ENCODE measurements at regions not wholly inside any gene's neighbourhood (a gene's known extent, or its start where the extent isn't known, plus 50 kb on each side); places are given as distances from the start of the nearest gene placed in this dataset.

- H3K36me3 Mint-ChIP-seq = no peaks in the 10 kb centered on the region
- no peak overlapping the region for H3K27ac Mint-ChIP-seq
- peaks cover 13% of the 10 kb centered on the region for H3K4me1 Mint-ChIP-seq
- H3K27me3 Mint-ChIP-seq = peaks cover 1% of the 10 kb centered on the region
- no peaks in the 10 kb centered on the region for H3K9me3 Mint-ChIP-seq
- H3K4me3 Mint-ChIP-seq = no peak overlapping the region
Measured at GRCh38 chr20:57094252-57094891, 172.1 kb downstream of the BMP7 start.

GRCh38 chr20:57094991-57095390 is 171.4 kb downstream of the BMP7 start:
- Mint-ChIP-seq H3K4me1 (peaks cover 13% of the 10 kb centered on the region), H3K36me3 (no peaks in the 10 kb centered on the region), H3K27me3 (peaks cover 1% of the 10 kb centered on the region), H3K4me3 (no peak overlapping the region), H3K27ac (no peak overlapping the region), H3K9me3 (no peaks in the 10 kb centered on the region)

- no peaks in the 10 kb centered on the region for H3K9me3 Mint-ChIP-seq
- no peak overlapping the region for H3K4me3 Mint-ChIP-seq
- no peak overlapping the region for H3K27ac Mint-ChIP-seq
- H3K4me1 Mint-ChIP-seq = peaks cover 13% of the 10 kb centered on the region
- peaks cover 1% of the 10 kb centered on the region for H3K27me3 Mint-ChIP-seq
- no peaks in the 10 kb centered on the region for H3K36me3 Mint-ChIP-seq
Measured at GRCh38 chr20:57095426-57095825, 171.0 kb downstream of the BMP7 start.

- Mint-ChIP-seq H3K27ac (no peak overlapping the region), H3K4me3 (no peak overlapping the region), H3K9me3 (no peaks in the 10 kb centered on the region), H3K36me3 (no peaks in the 10 kb centered on the region), H3K27me3 (peaks cover 1% of the 10 kb centered on the region), H3K4me1 (peaks cover 1% of the 10 kb centered on the region)
Measured at GRCh38 chr20:57097245-57097915, 169.1 kb downstream of the BMP7 start.

GRCh38 chr20:57102160-57102559 is 164.3 kb downstream of the BMP7 start:
- H3K27ac Mint-ChIP-seq = no peak overlapping the region
- H3K9me3 Mint-ChIP-seq = no peaks in the 10 kb centered on the region
- H3K4me1 Mint-ChIP-seq = no peaks in the 10 kb centered on the region
- no peaks in the 10 kb centered on the region for H3K36me3 Mint-ChIP-seq
- H3K27me3 Mint-ChIP-seq = peaks cover 7% of the 10 kb centered on the region
- H3K4me3 Mint-ChIP-seq = no peak overlapping the region

- Mint-ChIP-seq H3K27me3 (peaks cover 7% of the 10 kb centered on the region), H3K27ac (no peak overlapping the region), H3K4me3 (no peak overlapping the region), H3K4me1 (no peaks in the 10 kb centered on the region), H3K9me3 (no peaks in the 10 kb centered on the region), H3K36me3 (no peaks in the 10 kb centered on the region)
Measured at GRCh38 chr20:57102566-57102965, 163.9 kb downstream of the BMP7 start.

GRCh38 chr20:57103146-57103800 is 163.2 kb downstream of the BMP7 start:
- no peak overlapping the region for H3K4me3 Mint-ChIP-seq
- no peaks in the 10 kb centered on the region for H3K4me1 Mint-ChIP-seq
- H3K27ac Mint-ChIP-seq = no peak overlapping the region
- no peaks in the 10 kb centered on the region for H3K36me3 Mint-ChIP-seq
- peaks cover 8% of the 10 kb centered on the region for H3K27me3 Mint-ChIP-seq
- H3K9me3 Mint-ChIP-seq = no peaks in the 10 kb centered on the region

GRCh38 chr20:57104113-57104512 is 162.3 kb downstream of the BMP7 start:
- Mint-ChIP-seq H3K4me1 (no peaks in the 10 kb centered on the region), H3K4me3 (no peak overlapping the region), H3K27me3 (peaks cover 12% of the 10 kb centered on the region), H3K27ac (no peak overlapping the region), H3K9me3 (no peaks in the 10 kb centered on the region), H3K36me3 (no peaks in the 10 kb centered on the region)

- H3K27ac Mint-ChIP-seq = no peak overlapping the region
- H3K4me1 Mint-ChIP-seq = no peaks in the 10 kb centered on the region
- H3K36me3 Mint-ChIP-seq = no peaks in the 10 kb centered on the region
Measured at GRCh38 chr20:57104651-57105204, 161.7 kb downstream of the BMP7 start.

GRCh38 chr20:57106030-57106682 is 160.3 kb downstream of the BMP7 start:
- no peak overlapping the region for H3K27ac Mint-ChIP-seq
- H3K9me3 Mint-ChIP-seq = peaks cover 5% of the 10 kb centered on the region
- H3K27me3 Mint-ChIP-seq = peaks cover 14% of the 10 kb centered on the region
- H3K36me3 Mint-ChIP-seq = no peaks in the 10 kb centered on the region
- no peaks in the 10 kb centered on the region for H3K4me1 Mint-ChIP-seq
- no peak overlapping the region for H3K4me3 Mint-ChIP-seq

More at GRCh38 chr20:57104651-57105204, 161.7 kb downstream of the BMP7 start:
- H3K27me3 Mint-ChIP-seq = peaks cover 12% of the 10 kb centered on the region
- no peak overlapping the region for H3K4me3 Mint-ChIP-seq
- no peaks in the 10 kb centered on the region for H3K9me3 Mint-ChIP-seq

- H3K27me3 Mint-ChIP-seq = peaks cover 14% of the 10 kb centered on the region
- no peak overlapping the region for H3K27ac Mint-ChIP-seq
- no peaks in the 10 kb centered on the region for H3K36me3 Mint-ChIP-seq
- H3K4me3 Mint-ChIP-seq = no peak overlapping the region
- H3K9me3 Mint-ChIP-seq = peaks cover 5% of the 10 kb centered on the region
- no peaks in the 10 kb centered on the region for H3K4me1 Mint-ChIP-seq
Measured at GRCh38 chr20:57106692-57107091, 159.7 kb downstream of the BMP7 start.

- H3K4me3 Mint-ChIP-seq = no peak overlapping the region
- no peaks in the 10 kb centered on the region for H3K4me1 Mint-ChIP-seq
- no peak overlapping the region for H3K27ac Mint-ChIP-seq
- peaks cover 5% of the 10 kb centered on the region for H3K9me3 Mint-ChIP-seq
- peaks cover 14% of the 10 kb centered on the region for H3K27me3 Mint-ChIP-seq
- no peaks in the 10 kb centered on the region for H3K36me3 Mint-ChIP-seq
Measured at GRCh38 chr20:57107208-57107607, 159.2 kb downstream of the BMP7 start.

GRCh38 chr20:57108218-57108617 is 158.2 kb downstream of the BMP7 start:
- H3K4me3 Mint-ChIP-seq = no peak overlapping the region
- H3K36me3 Mint-ChIP-seq = no peaks in the 10 kb centered on the region
- H3K27ac Mint-ChIP-seq = no peak overlapping the region
- peaks cover 14% of the 10 kb centered on the region for H3K27me3 Mint-ChIP-seq
- peaks cover 5% of the 10 kb centered on the region for H3K9me3 Mint-ChIP-seq
- H3K4me1 Mint-ChIP-seq = no peaks in the 10 kb centered on the region

- Mint-ChIP-seq H3K9me3 (peaks cover 9% of the 10 kb centered on the region), H3K27me3 (peaks cover 15% of the 10 kb centered on the region), H3K4me3 (no peak overlapping the region), H3K4me1 (no peaks in the 10 kb centered on the region), H3K27ac (no peak overlapping the region), H3K36me3 (no peaks in the 10 kb centered on the region)
Measured at GRCh38 chr20:57108742-57109570, 157.5 kb downstream of the BMP7 start.

GRCh38 chr20:57109571-57109953 is 156.9 kb downstream of the BMP7 start:
- no peaks in the 10 kb centered on the region for H3K36me3 Mint-ChIP-seq
- no peak overlapping the region for H3K4me3 Mint-ChIP-seq
- peaks cover 11% of the 10 kb centered on the region for H3K9me3 Mint-ChIP-seq
- no peak overlapping the region for H3K27ac Mint-ChIP-seq
- H3K4me1 Mint-ChIP-seq = no peaks in the 10 kb centered on the region
- H3K27me3 Mint-ChIP-seq = peaks cover 13% of the 10 kb centered on the region
